ENCODE measurements at regions not wholly inside any gene's neighbourhood (a gene's known extent, or its start where the extent isn't known, plus 50 kb on each side); places are given as distances from the start of the nearest gene placed in this dataset.
"Not testable (repeated sequence)": the region's sequence is repeated elsewhere in the genome, so short reads cannot be mapped to it uniquely, and the experiment has no call there.

DNA sequence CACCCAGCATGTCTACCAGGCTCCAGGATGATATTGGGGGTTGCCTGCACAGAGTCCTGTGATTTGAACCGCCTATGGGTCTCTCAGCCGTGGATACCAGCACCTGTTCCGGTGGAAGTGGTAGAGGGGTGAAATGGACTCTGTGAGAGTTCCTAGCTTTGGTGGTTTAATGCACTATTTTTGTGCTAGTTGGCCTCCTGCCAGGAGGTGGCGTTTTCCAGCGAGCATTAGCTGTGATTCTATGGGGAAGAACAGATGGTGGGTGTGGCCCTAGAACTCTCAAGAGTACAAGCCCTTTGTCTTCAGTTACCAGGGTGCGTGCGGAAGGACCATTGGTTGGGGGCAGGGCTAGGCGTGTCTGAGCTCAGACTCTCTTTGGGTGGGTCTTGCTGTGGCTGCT lies 316.9 kb upstream of the AMOT start:
- Histone ChIP-seq H3K9me3 (peaks cover 0 to 3% (median 0%) of the 10 kb centered on the region in 3 donors), H3K4me3 (no peak overlapping the region), H3K27me3 (no peaks in the 10 kb centered on the region), H3K36me3 (no peaks in the 10 kb centered on the region), H3K27ac (no peak overlapping the region), H3K4me1 (no peaks in the 10 kb centered on the region)
- DNase-seq = no peak
- intact Hi-C loops (cut with DNase I; ENCODE audit: low total_unique reads) = no loop called here
- TF ChIP-seq, protein P1, sequence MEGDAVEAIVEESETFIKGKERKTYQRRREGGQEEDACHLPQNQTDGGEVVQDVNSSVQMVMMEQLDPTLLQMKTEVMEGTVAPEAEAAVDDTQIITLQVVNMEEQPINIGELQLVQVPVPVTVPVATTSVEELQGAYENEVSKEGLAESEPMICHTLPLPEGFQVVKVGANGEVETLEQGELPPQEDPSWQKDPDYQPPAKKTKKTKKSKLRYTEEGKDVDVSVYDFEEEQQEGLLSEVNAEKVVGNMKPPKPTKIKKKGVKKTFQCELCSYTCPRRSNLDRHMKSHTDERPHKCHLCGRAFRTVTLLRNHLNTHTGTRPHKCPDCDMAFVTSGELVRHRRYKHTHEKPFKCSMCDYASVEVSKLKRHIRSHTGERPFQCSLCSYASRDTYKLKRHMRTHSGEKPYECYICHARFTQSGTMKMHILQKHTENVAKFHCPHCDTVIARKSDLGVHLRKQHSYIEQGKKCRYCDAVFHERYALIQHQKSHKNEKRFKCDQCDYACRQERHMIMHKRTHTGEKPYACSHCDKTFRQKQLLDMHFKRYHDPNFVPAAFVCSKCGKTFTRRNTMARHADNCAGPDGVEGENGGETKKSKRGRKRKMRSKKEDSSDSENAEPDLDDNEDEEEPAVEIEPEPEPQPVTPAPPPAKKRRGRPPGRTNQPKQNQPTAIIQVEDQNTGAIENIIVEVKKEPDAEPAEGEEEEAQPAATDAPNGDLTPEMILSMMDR (IDR thresholded peaks at IDR 0.05) = no peak

- H3K27ac ChIP-seq; H3K27me3 ChIP-seq; intact Hi-C loops (cut with DNase I; ENCODE audit: low total_unique reads); H3K9me3 ChIP-seq; H3K36me3 ChIP-seq; H3K4me1 ChIP-seq; DNase-seq; H3K4me3 ChIP-seq: not testable (repeated sequence)
Observed at GRCh38 chrX:113154315-113154714, 313.7 kb upstream of the AMOT start.

GRCh38 chrX:113136836-113137235 lies 296.2 kb upstream of the AMOT start:
- no peak overlapping the region for H3K4me3 ChIP-seq
- intact Hi-C loops (cut with DNase I; ENCODE audit: low total_unique reads) = no loop called here
- TF ChIP-seq, protein P1 (IDR thresholded peaks at IDR 0.05) = no peak
- no peaks in the 10 kb centered on the region for H3K9me3 ChIP-seq
- no peak overlapping the region for H3K27ac ChIP-seq
- H3K27me3 ChIP-seq = no peaks in the 10 kb centered on the region
- DNase-seq = no peak
- H3K36me3 ChIP-seq = no peaks in the 10 kb centered on the region
- no peaks in the 10 kb centered on the region for H3K4me1 ChIP-seq

GRCh38 chrX:113133316-113133715 lies 292.7 kb upstream of the AMOT start:
- Histone ChIP-seq H3K9me3 (no peaks in the 10 kb centered on the region), H3K27me3 (no peaks in the 10 kb centered on the region), H3K36me3 (no peaks in the 10 kb centered on the region), H3K4me3 (no peak overlapping the region), H3K4me1 (no peaks in the 10 kb centered on the region), H3K27ac (no peak overlapping the region)
- intact Hi-C loops (cut with DNase I; ENCODE audit: low total_unique reads) = no loop called here
- TF ChIP-seq, protein P1 (IDR thresholded peaks at IDR 0.05) = no peak
- DNase-seq = no peak

DNA sequence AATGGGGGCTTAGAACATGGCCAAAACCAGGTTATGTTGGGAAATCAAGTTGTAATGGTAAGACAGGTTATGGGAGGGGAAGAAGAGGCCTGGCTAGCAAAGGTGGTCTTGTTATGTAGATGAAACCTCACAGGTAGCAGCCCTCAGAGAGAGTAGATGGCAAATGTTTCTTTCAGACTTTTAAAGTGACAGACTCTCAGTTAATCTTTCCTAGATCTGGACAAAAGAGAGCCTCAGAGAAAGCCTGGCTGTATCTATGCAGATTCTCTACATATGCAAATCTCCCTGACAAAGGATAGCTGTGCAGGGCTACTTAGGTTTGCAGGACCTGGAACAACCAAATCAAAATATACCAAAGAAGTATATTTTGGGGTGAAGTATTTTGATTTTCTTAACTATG lies 284.1 kb upstream of the AMOT start:
- no peaks in the 10 kb centered on the region for H3K36me3 ChIP-seq
- H3K4me1 ChIP-seq = no peaks in the 10 kb centered on the region
- H3K4me3 ChIP-seq = no peak overlapping the region
- H3K27me3 ChIP-seq = no peaks in the 10 kb centered on the region
- H3K27ac ChIP-seq = no peak overlapping the region
- TF ChIP-seq, protein P1 (IDR thresholded peaks at IDR 0.05) = no peak
- no peak for DNase-seq
- peaks cover 0 to 6% (median 0%) of the 10 kb centered on the region in 3 donors for H3K9me3 ChIP-seq
- intact Hi-C loops (cut with DNase I; ENCODE audit: low total_unique reads) = no loop called here

DNA sequence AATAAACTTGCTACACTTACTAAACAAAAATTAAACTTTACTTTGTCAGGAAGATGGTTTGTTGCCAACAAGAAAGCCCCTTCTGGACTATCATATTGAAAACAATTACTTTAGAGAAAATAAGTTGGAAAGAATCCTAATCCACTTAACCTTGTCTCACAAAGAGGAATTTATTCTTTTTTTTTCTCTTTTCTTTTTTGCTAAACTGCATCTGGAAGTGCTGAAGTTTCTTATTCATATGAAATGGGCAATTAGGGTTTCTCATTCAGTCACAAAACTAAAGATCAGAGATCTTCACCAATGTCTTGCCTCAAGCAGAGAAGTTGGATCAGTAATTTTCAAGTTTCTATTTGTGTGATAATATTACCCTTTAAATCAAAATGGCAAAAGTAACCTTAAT lies 234.9 kb upstream of the AMOT start:
- H3K4me3 ChIP-seq = no peak overlapping the region
- no peak overlapping the region for H3K27ac ChIP-seq
- H3K9me3 ChIP-seq = no peaks in the 10 kb centered on the region
- intact Hi-C loops (cut with DNase I; ENCODE audit: low total_unique reads) = no loop called here
- no peak for DNase-seq
- H3K4me1 ChIP-seq = no peaks in the 10 kb centered on the region
- H3K27me3 ChIP-seq = no peaks in the 10 kb centered on the region
- TF ChIP-seq, protein P1 (IDR thresholded peaks at IDR 0.05) = no peak
- H3K36me3 ChIP-seq = no peaks in the 10 kb centered on the region

All from tibial artery (tissue), 4 donors.